ENCODE measurements at regions not wholly inside any gene's neighbourhood (a gene's known extent, or its start where the extent isn't known, plus 50 kb on each side); places are given as distances from the start of the nearest gene placed in this dataset.

DNA sequence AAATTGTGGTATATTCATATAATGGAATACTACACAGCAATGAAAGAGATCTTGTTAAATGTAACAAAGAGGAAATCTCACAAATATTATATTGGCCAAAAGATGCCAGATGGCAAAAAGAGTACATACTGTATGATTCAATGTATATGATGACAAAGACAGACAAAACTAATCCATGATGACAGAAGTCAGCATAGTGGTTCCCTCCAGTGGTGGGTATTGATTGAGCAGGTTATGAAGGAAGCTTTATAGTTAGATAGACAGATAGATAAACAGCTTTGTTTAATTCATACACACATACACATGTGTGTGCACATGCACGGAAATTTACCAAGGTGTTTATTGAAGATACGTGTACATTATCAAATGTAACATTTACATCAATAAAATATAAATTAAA lies 74.4 kb upstream of the SMIM36 start:
- peaks cover 0 to 2% (median 0%) of the 10 kb centered on the region in 6 donors for H3K9me3 Mint-ChIP-seq
- peaks cover 2 to 6% (median 3%) of the 10 kb centered on the region in 3 donors for H3K27me3 Mint-ChIP-seq (ENCODE audit: low read depth in 3 of 3)
- H3K36me3 Mint-ChIP-seq = no peaks in the 10 kb centered on the region
- no peak overlapping the region for H3K4me3 Mint-ChIP-seq
- no peaks in the 10 kb centered on the region for H3K4me1 Mint-ChIP-seq
- no peak overlapping the region for H3K27ac Mint-ChIP-seq
- no peak for DNase-seq

DNA sequence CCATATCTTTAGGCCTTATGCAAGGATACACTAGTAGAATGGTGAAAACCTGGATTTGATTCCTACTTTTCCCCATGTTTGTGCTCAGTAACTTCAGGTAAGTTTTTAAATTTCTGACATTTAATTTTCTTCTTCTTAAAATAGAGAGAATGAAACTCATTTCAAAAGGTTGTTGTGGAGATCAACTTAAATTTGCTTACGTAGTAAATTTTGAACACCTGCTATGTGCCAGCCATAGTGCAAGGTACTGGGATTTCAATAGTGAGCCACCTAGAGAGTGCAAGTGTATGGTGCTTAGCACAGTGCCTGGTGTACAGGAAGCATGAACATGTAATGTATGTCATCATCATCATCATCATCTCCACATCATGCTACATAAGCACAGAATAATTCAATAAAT lies 73.6 kb upstream of the SMIM36 start:
- Mint-ChIP-seq H3K9me3 (peaks cover 0 to 2% (median 0%) of the 10 kb centered on the region in 6 donors), H3K4me1 (no peaks in the 10 kb centered on the region), H3K36me3 (no peaks in the 10 kb centered on the region), H3K27ac (no peak overlapping the region), H3K27me3 (ENCODE audit: low read depth in 3 of 3) (peaks cover 2 to 3% (median 3%) of the 10 kb centered on the region in 3 donors), H3K4me3 (no peak overlapping the region)
- no peak for DNase-seq

GRCh38 chr17:55584055-55584685 lies 72.9 kb upstream of the SMIM36 start:
- Mint-ChIP-seq H3K27me3 (ENCODE audit: low read depth in 3 of 3) (peaks cover 3% of the 10 kb centered on the region in 3 donors), H3K4me3 (no peak overlapping the region), H3K4me1 (no peaks in the 10 kb centered on the region), H3K27ac (no peak overlapping the region), H3K9me3 (peaks cover 0 to 2% (median 0%) of the 10 kb centered on the region in 6 donors), H3K36me3 (no peaks in the 10 kb centered on the region)
- no peak for DNase-seq

GRCh38 chr17:55582897-55583296 lies 71.6 kb upstream of the SMIM36 start:
- DNase-seq = no peak
- no peaks in the 10 kb centered on the region for H3K36me3 Mint-ChIP-seq
- no peak overlapping the region for H3K4me3 Mint-ChIP-seq
- peaks cover 3 to 4% (median 3%) of the 10 kb centered on the region in 3 donors for H3K27me3 Mint-ChIP-seq (ENCODE audit: low read depth in 3 of 3)
- H3K9me3 Mint-ChIP-seq = peaks cover 0 to 2% (median 0%) of the 10 kb centered on the region in 6 donors
- H3K27ac Mint-ChIP-seq = no peak overlapping the region
- no peaks in the 10 kb centered on the region for H3K4me1 Mint-ChIP-seq

- DNase-seq = no peak
- no peaks in the 10 kb centered on the region for H3K4me1 Mint-ChIP-seq
- peaks cover 0 to 2% (median 0%) of the 10 kb centered on the region in 6 donors for H3K9me3 Mint-ChIP-seq
- no peak overlapping the region for H3K27ac Mint-ChIP-seq
- H3K36me3 Mint-ChIP-seq = no peaks in the 10 kb centered on the region
- H3K27me3 Mint-ChIP-seq (ENCODE audit: low read depth in 3 of 3) = peaks cover 2 to 5% (median 3%) of the 10 kb centered on the region in 3 donors
- H3K4me3 Mint-ChIP-seq = no peak overlapping the region
Observed at GRCh38 chr17:55580596-55581133, 69.4 kb upstream of the SMIM36 start.

- Mint-ChIP-seq H3K4me1 (no peaks in the 10 kb centered on the region), H3K36me3 (no peaks in the 10 kb centered on the region), H3K27me3 (ENCODE audit: low read depth in 3 of 3) (peaks cover 1 to 2% (median 1%) of the 10 kb centered on the region in 3 donors), H3K27ac (no peak overlapping the region), H3K4me3 (peak overlapping the region in 1 of 5 donors; percentile 5), H3K9me3 (peaks cover 0 to 2% (median 0%) of the 10 kb centered on the region in 6 donors)
- no peak for DNase-seq
Observed at GRCh38 chr17:55577687-55578086, 66.4 kb upstream of the SMIM36 start.

- H3K9me3 Mint-ChIP-seq = peaks cover 0 to 2% (median 0%) of the 10 kb centered on the region in 6 donors
- no peaks in the 10 kb centered on the region for H3K36me3 Mint-ChIP-seq
- H3K27ac Mint-ChIP-seq = no peak overlapping the region
- no peak overlapping the region for H3K4me3 Mint-ChIP-seq
- H3K27me3 Mint-ChIP-seq (ENCODE audit: low read depth in 3 of 3) = peaks cover 1 to 2% (median 2%) of the 10 kb centered on the region in 3 donors
- H3K4me1 Mint-ChIP-seq = no peaks in the 10 kb centered on the region
- DNase-seq = no peak
Observed at GRCh38 chr17:55576996-55577586, 65.8 kb upstream of the SMIM36 start.

- Mint-ChIP-seq H3K36me3 (no peaks in the 10 kb centered on the region), H3K9me3 (peaks cover 0 to 2% (median 0%) of the 10 kb centered on the region in 6 donors), H3K4me3 (no peak overlapping the region), H3K27me3 (ENCODE audit: low read depth in 3 of 3) (peaks cover 1 to 2% (median 2%) of the 10 kb centered on the region in 3 donors), H3K4me1 (no peaks in the 10 kb centered on the region), H3K27ac (no peak overlapping the region)
- DNase-seq = no peak
Observed at GRCh38 chr17:55576237-55576995, 65.2 kb upstream of the SMIM36 start.

GRCh38 chr17:55575058-55575636 lies 63.9 kb upstream of the SMIM36 start:
- Mint-ChIP-seq H3K4me3 (no peak overlapping the region), H3K9me3 (no peaks in the 10 kb centered on the region), H3K4me1 (no peaks in the 10 kb centered on the region), H3K36me3 (no peaks in the 10 kb centered on the region), H3K27me3 (ENCODE audit: low read depth in 3 of 3) (peaks cover 1 to 2% (median 2%) of the 10 kb centered on the region in 3 donors), H3K27ac (no peak overlapping the region)
- no peak for DNase-seq

- no peak overlapping the region for H3K27ac Mint-ChIP-seq
- H3K4me1 Mint-ChIP-seq = no peaks in the 10 kb centered on the region
- H3K27me3 Mint-ChIP-seq (ENCODE audit: low read depth in 3 of 3) = peaks cover 0 to 5% (median 0%) of the 10 kb centered on the region in 3 donors
- H3K36me3 Mint-ChIP-seq = no peaks in the 10 kb centered on the region
- no peak for DNase-seq
- H3K4me3 Mint-ChIP-seq = no peak overlapping the region
- no peaks in the 10 kb centered on the region for H3K9me3 Mint-ChIP-seq
Observed at GRCh38 chr17:55572599-55572998, 61.3 kb upstream of the SMIM36 start.

DNA sequence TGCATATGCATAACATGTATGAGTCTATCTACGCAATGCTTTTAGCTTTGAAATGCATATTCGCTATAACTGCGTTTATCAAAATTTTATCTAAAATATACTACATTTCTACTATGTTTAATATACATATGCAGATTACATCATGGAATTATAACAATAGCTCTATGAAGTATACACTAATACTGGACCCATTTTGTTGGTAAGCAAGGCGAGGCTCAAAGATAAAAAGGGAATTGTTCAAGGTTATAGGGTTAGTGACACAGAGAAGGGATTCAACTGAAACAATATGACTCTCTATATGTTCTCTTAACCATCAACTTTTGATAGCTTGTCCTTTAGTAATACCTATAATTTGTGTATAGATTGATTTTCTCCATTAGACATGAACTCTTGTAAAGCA lies 60.9 kb upstream of the SMIM36 start:
- DNase-seq = no peak
- H3K4me1 Mint-ChIP-seq = no peaks in the 10 kb centered on the region
- peaks cover 0 to 5% (median 0%) of the 10 kb centered on the region in 3 donors for H3K27me3 Mint-ChIP-seq (ENCODE audit: low read depth in 3 of 3)
- no peaks in the 10 kb centered on the region for H3K36me3 Mint-ChIP-seq
- no peak overlapping the region for H3K4me3 Mint-ChIP-seq
- H3K9me3 Mint-ChIP-seq = no peaks in the 10 kb centered on the region
- no peak overlapping the region for H3K27ac Mint-ChIP-seq

DNA sequence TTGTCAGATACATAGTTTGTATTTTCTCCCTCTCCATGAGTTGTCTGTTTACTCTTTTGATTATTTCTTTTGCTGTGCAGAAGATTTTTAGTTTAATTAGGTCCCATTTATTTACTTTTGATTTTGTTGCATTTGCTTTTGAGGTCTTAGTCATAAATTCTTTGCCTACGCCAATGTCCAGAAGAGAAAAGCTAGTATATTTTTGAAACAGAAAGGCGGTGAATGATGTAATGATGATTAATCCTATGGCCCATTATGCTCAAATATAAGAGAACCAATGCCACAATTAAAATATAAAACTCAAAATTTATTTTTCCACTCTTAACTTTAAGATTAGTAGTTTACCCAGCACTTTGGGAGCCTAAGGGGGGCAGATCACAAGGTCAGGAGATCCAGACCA lies 59.8 kb upstream of the SMIM36 start:
- Mint-ChIP-seq H3K36me3 (no peaks in the 10 kb centered on the region), H3K27me3 (ENCODE audit: low read depth in 3 of 3) (peaks cover 0 to 5% (median 0%) of the 10 kb centered on the region in 3 donors), H3K9me3 (no peaks in the 10 kb centered on the region), H3K4me3 (no peak overlapping the region), H3K27ac (no peak overlapping the region), H3K4me1 (no peaks in the 10 kb centered on the region)
- no peak for DNase-seq

- peaks cover 0 to 8% (median 0%) of the 10 kb centered on the region in 3 donors for H3K27me3 Mint-ChIP-seq (ENCODE audit: low read depth in 3 of 3)
- DNase-seq = no peak
- H3K4me3 Mint-ChIP-seq = no peak overlapping the region
- H3K27ac Mint-ChIP-seq = no peak overlapping the region
- no peaks in the 10 kb centered on the region for H3K36me3 Mint-ChIP-seq
- no peaks in the 10 kb centered on the region for H3K4me1 Mint-ChIP-seq
- no peaks in the 10 kb centered on the region for H3K9me3 Mint-ChIP-seq
Observed at GRCh38 chr17:55570391-55570790, 59.1 kb upstream of the SMIM36 start.
